Tibial artery (tissue), 4 donors: ENCODE measurements at regions not wholly inside any gene's neighbourhood (a gene's known extent, or its start where the extent isn't known, plus 50 kb on each side); places are given as distances from the start of the nearest gene placed in this dataset.

Experiments used
- DNase-seq, 2 donors: peaks; one replicate each; pipeline ENCODE4 v3.0.0-alpha.2; 2019
- H3K27ac ChIP-seq, 2 donors: fragments of 200-600 bp; sonication (generic) in 1 of 2; 1 replicate in 1 of 2; 2 replicates in 1 of 2; pipeline ENCODE4 v1.5.1; 2018 to 2019; ENCODE audit warnings: mild to moderate bottlenecking in 1 of 2
- H3K27me3 ChIP-seq, 2 donors: fragments of 200-600 bp; sonication (generic) in 1 of 2; one replicate each; pipeline versions ENCODE4 v1.5.1 to v1.6.0; 2016 to 2019
- H3K36me3 ChIP-seq, 3 donors: fragments of 200-600 bp; sonication (generic) in 2 of 3; one replicate each; pipeline ENCODE4 v1.5.1; 2016 to 2019; ENCODE audit warnings: mild to moderate bottlenecking in 2 of 3
- H3K4me1 ChIP-seq, 4 donors: fragments of 200-600 bp; sonication (generic) in 2 of 4; 1 replicate in 3 of 4; 2 replicates in 1 of 4; pipeline ENCODE4 v1.5.1; 2016 to 2019
- H3K4me3 ChIP-seq, 2 donors: fragments of 200-600 bp; sonication (generic) in 1 of 2; 1 replicate in 1 of 2; 2 replicates in 1 of 2; pipeline ENCODE4 v1.5.1; 2018 to 2019; ENCODE audit warnings: mild to moderate bottlenecking in 2 of 2
- H3K9me3 ChIP-seq, 3 donors: fragments of 200-600 bp; sonication (generic) in 1 of 3; one replicate each; pipeline ENCODE4 v1.5.1; 2016 to 2019
- CTCF ChIP-seq, 2 experiments: fragments of 200-600 bp in 1 of 2; fragments of 450-650 bp in 1 of 2; IDR thresholded peaks; one replicate each; pipeline ENCODE4 v1.5.1; 2017 to 2019; ENCODE audit warnings: antibody characterized with exemption in 2 of 2, mild to moderate bottlenecking in 1 of 2, moderate library complexity in 1 of 2
- intact Hi-C: fragments of 100-400 bp; cut with DNase I; formaldehyde crosslinking; loops from one replicate; pipeline ENCODE4 v1.15.0; 2023; ENCODE audit warnings: low total_unique reads

- no peak overlapping the region for H3K27ac ChIP-seq
- no peaks in the 10 kb centered on the region for H3K27me3 ChIP-seq
- intact Hi-C loops = no loop called here
- H3K36me3 ChIP-seq = no peaks in the 10 kb centered on the region
- TF ChIP-seq CTCF (IDR thresholded peaks at IDR 0.05) = no peak
- H3K4me1 ChIP-seq = peaks cover 0 to 19% (median 11%) of the 10 kb centered on the region in 4 donors
- DNase-seq = no peak
- peaks cover 0 to 23% (median 13%) of the 10 kb centered on the region in 3 donors for H3K9me3 ChIP-seq
- no peak overlapping the region for H3K4me3 ChIP-seq
Measured at GRCh38 chr15:70510433-70510832, 252.9 kb downstream of the UACA start.

GRCh38 chr15:70509731-70510143 is 253.6 kb downstream of the UACA start:
- H3K27me3 ChIP-seq = no peaks in the 10 kb centered on the region
- H3K4me1 ChIP-seq = peaks cover 4 to 26% (median 18%) of the 10 kb centered on the region in 4 donors
- peaks cover 0 to 23% (median 13%) of the 10 kb centered on the region in 3 donors for H3K9me3 ChIP-seq
- no peak overlapping the region for H3K27ac ChIP-seq
- no peak for DNase-seq
- no peak overlapping the region for H3K4me3 ChIP-seq
- TF ChIP-seq CTCF (IDR thresholded peaks at IDR 0.05) = no peak
- no peaks in the 10 kb centered on the region for H3K36me3 ChIP-seq
- intact Hi-C loops = no loop called here

- no peak overlapping the region for H3K4me3 ChIP-seq
- intact Hi-C loops = no loop called here
- peaks cover 0 to 23% (median 13%) of the 10 kb centered on the region in 3 donors for H3K9me3 ChIP-seq
- no peak for DNase-seq
- H3K27ac ChIP-seq = no peak overlapping the region
- H3K4me1 ChIP-seq = peaks cover 4 to 31% (median 23%) of the 10 kb centered on the region in 4 donors
- H3K36me3 ChIP-seq = no peaks in the 10 kb centered on the region
- no peaks in the 10 kb centered on the region for H3K27me3 ChIP-seq
- no peak for TF ChIP-seq CTCF (IDR thresholded peaks at IDR 0.05)
Measured at GRCh38 chr15:70509282-70509662, 254.1 kb downstream of the UACA start.

- H3K4me1 ChIP-seq = peaks cover 4 to 36% (median 28%) of the 10 kb centered on the region in 4 donors
- H3K27ac ChIP-seq = no peak overlapping the region
- no peaks in the 10 kb centered on the region for H3K36me3 ChIP-seq
- H3K4me3 ChIP-seq = no peak overlapping the region
- intact Hi-C loops = no loop called here
- no peaks in the 10 kb centered on the region for H3K27me3 ChIP-seq
- no peak for TF ChIP-seq CTCF (IDR thresholded peaks at IDR 0.05)
- peaks cover 0 to 23% (median 13%) of the 10 kb centered on the region in 3 donors for H3K9me3 ChIP-seq
- DNase-seq = no peak
Measured at GRCh38 chr15:70508561-70509281, 254.6 kb downstream of the UACA start.

- H3K36me3 ChIP-seq = no peaks in the 10 kb centered on the region
- H3K27ac ChIP-seq = no peak overlapping the region
- no peak for TF ChIP-seq CTCF (IDR thresholded peaks at IDR 0.05)
- intact Hi-C loops = no loop called here
- H3K27me3 ChIP-seq = no peaks in the 10 kb centered on the region
- H3K4me3 ChIP-seq = no peak overlapping the region
- H3K9me3 ChIP-seq = peaks cover 0 to 23% (median 13%) of the 10 kb centered on the region in 3 donors
- peaks cover 4 to 37% (median 29%) of the 10 kb centered on the region in 4 donors for H3K4me1 ChIP-seq
- no peak for DNase-seq
Measured at GRCh38 chr15:70507772-70508371, 255.5 kb downstream of the UACA start.
